ENCODE measurements at regions not wholly inside any gene's neighbourhood (a gene's known extent, or its start where the extent isn't known, plus 50 kb on each side); places are given as distances from the start of the nearest gene placed in this dataset.

DNA sequence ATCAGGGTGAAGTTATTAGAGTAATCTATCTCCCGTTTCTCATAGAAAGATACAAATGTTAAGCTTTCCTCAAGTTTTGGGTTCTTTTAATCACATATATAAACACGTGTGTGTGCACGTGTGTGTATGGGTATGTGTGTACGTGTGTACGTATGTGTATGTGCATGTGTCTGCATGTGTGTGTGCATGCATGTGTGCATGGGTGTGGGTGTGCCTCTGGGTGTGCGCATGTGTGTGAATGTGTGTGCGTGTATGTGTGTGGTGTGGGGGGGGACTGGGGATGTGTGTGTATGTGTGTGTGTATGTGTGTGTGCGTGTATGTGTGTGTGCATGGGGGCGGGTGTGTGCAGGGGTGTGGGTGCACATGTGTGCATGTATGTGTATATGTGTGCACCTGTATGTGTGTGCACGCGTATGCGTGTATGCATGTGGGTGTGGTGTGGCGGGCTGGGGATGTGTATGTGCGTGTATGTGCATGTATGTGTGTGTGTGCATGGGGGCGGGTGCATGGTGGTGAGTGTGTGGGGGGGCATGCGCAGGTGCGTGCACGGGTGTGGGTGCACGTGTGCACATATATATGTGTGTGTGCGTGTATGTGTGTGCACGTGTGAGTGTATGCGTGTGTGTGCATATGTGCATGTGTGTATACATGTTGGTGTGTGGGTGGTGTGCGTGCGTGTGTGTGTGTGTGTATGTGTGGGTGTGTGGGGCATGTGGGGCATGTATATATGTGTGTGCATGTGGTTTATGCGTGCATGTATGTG is 304.0 kb downstream of the MBD2 start:
- Histone ChIP-seq H3K36me3 (no peaks in the 10 kb centered on the region), H3K27ac (no peak overlapping the region), H3K9me3 (ENCODE audit: severe bottlenecking) (no peaks in the 10 kb centered on the region), H3K27me3 (ENCODE audit: insufficient read depth, low read depth, severe bottlenecking) (peaks cover 74% of the 10 kb centered on the region), H3K4me3 (ENCODE audit: low read depth, low read length) (no peak overlapping the region)
- TF ChIP-seq, protein P1, sequence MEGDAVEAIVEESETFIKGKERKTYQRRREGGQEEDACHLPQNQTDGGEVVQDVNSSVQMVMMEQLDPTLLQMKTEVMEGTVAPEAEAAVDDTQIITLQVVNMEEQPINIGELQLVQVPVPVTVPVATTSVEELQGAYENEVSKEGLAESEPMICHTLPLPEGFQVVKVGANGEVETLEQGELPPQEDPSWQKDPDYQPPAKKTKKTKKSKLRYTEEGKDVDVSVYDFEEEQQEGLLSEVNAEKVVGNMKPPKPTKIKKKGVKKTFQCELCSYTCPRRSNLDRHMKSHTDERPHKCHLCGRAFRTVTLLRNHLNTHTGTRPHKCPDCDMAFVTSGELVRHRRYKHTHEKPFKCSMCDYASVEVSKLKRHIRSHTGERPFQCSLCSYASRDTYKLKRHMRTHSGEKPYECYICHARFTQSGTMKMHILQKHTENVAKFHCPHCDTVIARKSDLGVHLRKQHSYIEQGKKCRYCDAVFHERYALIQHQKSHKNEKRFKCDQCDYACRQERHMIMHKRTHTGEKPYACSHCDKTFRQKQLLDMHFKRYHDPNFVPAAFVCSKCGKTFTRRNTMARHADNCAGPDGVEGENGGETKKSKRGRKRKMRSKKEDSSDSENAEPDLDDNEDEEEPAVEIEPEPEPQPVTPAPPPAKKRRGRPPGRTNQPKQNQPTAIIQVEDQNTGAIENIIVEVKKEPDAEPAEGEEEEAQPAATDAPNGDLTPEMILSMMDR (IDR thresholded peaks at IDR 0.05; ENCODE audit: low read depth, low read length) = no peak
- no peak for DNase-seq

DNA sequence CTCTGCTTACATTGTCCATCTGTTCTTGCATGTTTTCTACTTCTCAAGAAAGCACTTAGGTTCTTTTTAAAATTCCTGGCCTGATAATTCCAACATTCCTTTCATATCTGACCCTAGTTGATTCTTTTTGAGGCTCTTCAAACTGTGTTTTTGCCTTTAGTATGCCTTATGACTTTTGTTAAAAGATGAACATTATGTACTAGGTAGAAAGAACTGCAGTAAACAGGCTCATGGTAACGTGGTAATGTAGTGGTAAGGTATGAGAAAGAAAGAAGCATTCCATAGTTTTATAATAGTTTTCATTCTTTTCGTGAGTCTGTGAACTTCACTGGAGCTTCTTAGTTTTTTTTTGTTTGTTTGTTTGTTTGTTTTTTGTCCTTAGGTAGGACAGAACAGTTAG is 306.4 kb downstream of the MBD2 start:
- H3K9me3 ChIP-seq (ENCODE audit: severe bottlenecking) = no peaks in the 10 kb centered on the region
- peaks cover 80% of the 10 kb centered on the region for H3K27me3 ChIP-seq (ENCODE audit: insufficient read depth, low read depth, severe bottlenecking)
- no peak overlapping the region for H3K27ac ChIP-seq
- no peak overlapping the region for H3K4me3 ChIP-seq (ENCODE audit: low read depth, low read length)
- no peaks in the 10 kb centered on the region for H3K36me3 ChIP-seq
- TF ChIP-seq, protein P1 (IDR thresholded peaks at IDR 0.05; ENCODE audit: low read depth, low read length) = no peak
- no peak for DNase-seq

DNA sequence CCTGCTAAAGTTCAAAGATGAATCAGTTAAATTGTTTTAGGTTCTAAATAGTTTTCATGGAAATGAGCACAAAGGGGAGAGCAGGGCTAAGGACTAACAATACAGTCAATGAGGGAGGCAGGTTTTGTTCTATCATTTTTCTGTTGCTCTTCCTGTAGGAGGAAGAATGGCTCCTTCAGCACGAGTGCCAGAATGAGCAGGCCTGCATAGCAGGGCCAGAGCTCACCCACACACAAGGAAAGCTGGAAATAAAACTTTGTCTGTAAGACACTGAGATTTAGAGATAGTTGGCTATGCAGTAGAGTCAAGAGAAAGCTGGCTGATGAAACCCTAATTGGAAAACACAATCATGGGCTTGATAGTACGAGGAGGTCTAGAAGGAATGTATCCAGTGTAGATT is 313.3 kb downstream of the MBD2 start:
- H3K27me3 ChIP-seq (ENCODE audit: insufficient read depth, low read depth, severe bottlenecking) = peaks cover 71% of the 10 kb centered on the region
- TF ChIP-seq, protein P1 (IDR thresholded peaks at IDR 0.05; ENCODE audit: low read depth, low read length) = no peak
- no peak overlapping the region for H3K27ac ChIP-seq
- H3K4me3 ChIP-seq (ENCODE audit: low read depth, low read length) = no peak overlapping the region
- H3K36me3 ChIP-seq = no peaks in the 10 kb centered on the region
- H3K9me3 ChIP-seq (ENCODE audit: severe bottlenecking) = no peaks in the 10 kb centered on the region
- no peak for DNase-seq

DNA sequence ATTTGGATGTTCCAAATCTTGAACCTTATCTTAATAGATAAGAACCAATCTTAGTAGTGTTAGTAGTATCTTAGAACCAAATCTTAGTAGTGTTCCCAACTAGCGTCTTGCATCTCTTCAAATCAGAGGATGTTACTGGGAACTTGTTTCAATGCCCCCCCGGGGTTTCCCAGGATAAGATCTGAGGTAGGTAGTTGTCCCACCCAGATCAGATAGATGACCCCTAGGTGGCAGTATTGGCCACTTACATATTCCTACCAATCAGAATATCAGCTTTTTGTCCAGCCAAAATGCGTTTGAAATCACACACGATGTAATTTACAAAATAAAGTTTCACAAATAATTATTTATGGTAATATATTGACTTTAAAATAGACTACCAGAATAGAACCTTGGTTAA is 314.8 kb downstream of the MBD2 start:
- TF ChIP-seq, protein P1 (IDR thresholded peaks at IDR 0.05; ENCODE audit: low read depth, low read length) = peak; percentile 64
- H3K27ac ChIP-seq = no peak overlapping the region
- peak; percentile 44 for DNase-seq

DNA sequence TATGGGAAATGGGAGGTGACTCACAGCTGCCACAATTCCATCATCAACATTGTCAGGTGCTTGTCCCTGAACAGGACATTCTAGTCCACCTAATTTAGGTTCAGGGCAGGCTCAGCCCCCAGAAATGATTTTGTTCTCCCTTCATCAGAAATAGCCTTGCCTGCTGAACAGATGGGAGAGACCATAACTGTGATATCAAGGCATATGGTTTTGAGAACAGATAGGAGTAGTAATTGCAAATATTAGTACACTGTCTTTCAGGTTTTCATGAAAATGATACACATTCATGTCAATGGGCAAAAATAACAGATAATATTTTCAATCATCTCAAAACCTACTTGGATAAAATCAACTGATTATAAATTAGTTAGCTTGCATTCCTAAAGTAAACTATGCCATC is 316.5 kb downstream of the MBD2 start:
- Histone ChIP-seq H3K27me3 (ENCODE audit: insufficient read depth, low read depth, severe bottlenecking) (peaks cover 67% of the 10 kb centered on the region), H3K36me3 (no peaks in the 10 kb centered on the region), H3K4me3 (ENCODE audit: low read depth, low read length) (no peak overlapping the region), H3K9me3 (ENCODE audit: severe bottlenecking) (no peaks in the 10 kb centered on the region), H3K27ac (no peak overlapping the region)
- TF ChIP-seq, protein P1 (IDR thresholded peaks at IDR 0.05; ENCODE audit: low read depth, low read length) = no peak
- DNase-seq = no peak

More for the DNA sequence above, 314.8 kb downstream of the MBD2 start:
- H3K36me3 ChIP-seq = no peaks in the 10 kb centered on the region
- H3K4me3 ChIP-seq (ENCODE audit: low read depth, low read length) = no peak overlapping the region
- H3K27me3 ChIP-seq (ENCODE audit: insufficient read depth, low read depth, severe bottlenecking) = peaks cover 74% of the 10 kb centered on the region
- H3K9me3 ChIP-seq (ENCODE audit: severe bottlenecking) = no peaks in the 10 kb centered on the region

DNA sequence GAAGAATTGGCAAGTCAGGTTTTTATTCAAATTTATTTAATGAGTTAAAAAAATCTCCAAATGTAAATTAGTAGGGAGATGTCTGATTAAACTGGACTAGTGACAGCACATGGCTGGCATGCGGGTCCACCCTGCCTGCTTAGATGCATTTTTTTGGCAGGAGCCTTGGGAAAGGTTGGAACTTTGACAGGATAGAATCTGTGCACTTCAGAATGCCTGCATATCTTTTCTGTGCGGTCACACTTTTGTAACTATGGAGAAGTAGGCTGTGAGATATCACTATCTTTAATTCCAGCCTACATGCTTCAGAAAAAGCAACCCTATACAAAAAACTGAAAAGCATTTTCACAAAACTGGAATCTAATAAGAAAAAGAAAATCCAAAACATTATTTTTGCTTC is 317.8 kb downstream of the MBD2 start:
- Histone ChIP-seq H3K4me3 (ENCODE audit: low read depth, low read length) (no peak overlapping the region), H3K27me3 (ENCODE audit: insufficient read depth, low read depth, severe bottlenecking) (peaks cover 69% of the 10 kb centered on the region), H3K27ac (no peak overlapping the region), H3K36me3 (no peaks in the 10 kb centered on the region), H3K9me3 (ENCODE audit: severe bottlenecking) (no peaks in the 10 kb centered on the region)
- DNase-seq = no peak
- TF ChIP-seq, protein P1 (IDR thresholded peaks at IDR 0.05; ENCODE audit: low read depth, low read length) = no peak

Data from WERI-Rb-1 (cell line).